OCI-LY1 (cell line): ENCODE measurements at regions not wholly inside any gene's neighbourhood (a gene's known extent, or its start where the extent isn't known, plus 50 kb on each side); places are given as distances from the start of the nearest gene placed in this dataset.

ENCODE experiments used
- H2AFZ ChIP-seq: fragments of 200-600 bp; sonication (generic), shearing (Covaris generic); 2 replicates; pipeline ENCODE4 v1.6.0; 2014; ENCODE audit warnings: antibody characterized with exemption, mild to moderate bottlenecking, low read length
- H3F3A ChIP-seq: fragments of 200-600 bp; sonication (generic), shearing (Covaris generic); 2 replicates; pipeline ENCODE4 v1.6.0; 2014; ENCODE audit warnings: mild to moderate bottlenecking, antibody characterized with exemption, low read length, moderate library complexity; ENCODE audit not compliant: insufficient read depth
- H3K27ac ChIP-seq: fragments of 200-600 bp; sonication (generic); 2 replicates; pipeline ENCODE4 v1.5.1; 2014; ENCODE audit warnings: low read length, mixed run types, mild to moderate bottlenecking, low read depth; ENCODE audit not compliant: poor library complexity, severe bottlenecking
- H3K27me3 ChIP-seq: fragments of 200-600 bp; sonication (generic); 2 replicates; pipeline ENCODE4 v1.6.0; 2014; ENCODE audit warnings: antibody characterized with exemption, mild to moderate bottlenecking, low read length, moderate library complexity; ENCODE audit not compliant: insufficient read depth
- H3K36me3 ChIP-seq: fragments of 200-600 bp; sonication (generic); 2 replicates; pipeline ENCODE4 v1.6.1; 2014; ENCODE audit warnings: mild to moderate bottlenecking, antibody characterized with exemption, low read length, moderate library complexity, mixed read lengths; ENCODE audit not compliant: insufficient read depth
- H3K4me1 ChIP-seq: fragments of 200-600 bp; sonication (generic); 2 replicates; pipeline ENCODE4 v1.5.1; 2014; ENCODE audit warnings: mild to moderate bottlenecking, low read length, moderate library complexity; ENCODE audit not compliant: insufficient read depth, severe bottlenecking
- H3K4me2 ChIP-seq: fragments of 200-600 bp; sonication (generic), shearing (Covaris generic); 2 replicates; pipeline ENCODE4 v1.6.1; 2014; ENCODE audit warnings: low read length
- H3K4me3 ChIP-seq: fragments of 200-600 bp; sonication (generic); 2 replicates; pipeline ENCODE4 v1.5.1; 2014; ENCODE audit warnings: low read length, low read depth, mild to moderate bottlenecking, mixed read lengths; ENCODE audit not compliant: poor library complexity, severe bottlenecking
- H3K79me2 ChIP-seq: fragments of 200-600 bp; shearing (Covaris generic); 2 replicates; pipeline ENCODE4 v1.6.1; 2016; ENCODE audit warnings: mixed run types, low read length, mixed read lengths; ENCODE audit not compliant: insufficient read depth
- H3K9ac ChIP-seq: fragments of 200-600 bp; sonication (generic), shearing (Covaris generic); 2 replicates; pipeline ENCODE4 v1.6.1; 2014; ENCODE audit warnings: mild to moderate bottlenecking, low read length, mixed read lengths
- H3K9me2 ChIP-seq: fragments of 200-600 bp; sonication (generic), shearing (Covaris generic); 2 replicates; pipeline ENCODE4 v1.6.1; 2014; ENCODE audit warnings: low read depth, mild to moderate bottlenecking, low read length, mixed read lengths
- H3K9me3 ChIP-seq: fragments of 200-600 bp; shearing (Covaris generic); 2 replicates; pipeline ENCODE4 v1.6.1; 2014; ENCODE audit warnings: low read length, mixed read lengths
- H4K20me1 ChIP-seq: fragments of 200-600 bp; sonication (generic), shearing (Covaris generic); 2 replicates; pipeline ENCODE4 v1.6.0; 2016; ENCODE audit warnings: mild to moderate bottlenecking, low read length; ENCODE audit not compliant: insufficient read depth
- EZH2 ChIP-seq: fragments of 200-600 bp; sonication (generic), shearing (Covaris generic); IDR thresholded peaks from 2 replicates; pipeline ENCODE4 v1.8.0; 2017; ENCODE audit warnings: borderline replicate concordance, mixed run types, mild to moderate bottlenecking, antibody characterized with exemption, low read length, moderate library complexity, mixed read lengths
- TF ChIP-seq, protein P1 (sequence below): fragments of 200-600 bp; sonication (generic), shearing (Covaris generic); IDR thresholded peaks from 2 replicates; pipeline ENCODE4 v1.5.1; 2017; ENCODE audit warnings: mild to moderate bottlenecking, antibody characterized with exemption, low read length, moderate library complexity, mixed read lengths

DNA sequence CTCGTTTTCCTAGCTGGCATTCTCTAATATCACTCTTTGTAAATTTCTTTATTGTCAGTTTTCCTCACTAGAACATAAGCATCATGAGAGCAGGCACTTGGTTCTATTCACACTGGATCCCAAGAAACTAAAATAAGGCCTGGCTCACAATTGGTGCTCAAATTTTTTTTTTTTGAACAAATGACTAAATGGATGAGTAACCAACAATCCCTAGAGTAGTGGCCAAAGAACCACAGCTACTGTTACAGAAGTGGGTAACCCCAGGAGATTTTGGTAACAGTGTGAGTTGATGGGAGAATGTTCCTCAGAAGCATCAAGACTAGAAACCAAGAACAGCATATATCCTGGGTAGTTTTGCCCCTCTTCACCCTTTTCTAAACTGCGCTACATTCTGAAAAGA, 572.6 kb downstream of the INSC start:
- Histone ChIP-seq H3K9me3 (no peaks in the 10 kb centered on the region), H3K27me3 (no peaks in the 10 kb centered on the region), H2AFZ (no peak overlapping the region), H3K4me2 (no peak overlapping the region), H3K27ac (no peak overlapping the region), H3K4me3 (no peak overlapping the region), H4K20me1 (no peaks in the 10 kb centered on the region), H3K4me1 (no peaks in the 10 kb centered on the region), H3K9me2 (no peaks in the 10 kb centered on the region), H3K79me2 (no peaks in the 10 kb centered on the region), H3F3A (no peaks in the 10 kb centered on the region), H3K9ac (no peak overlapping the region), H3K36me3 (no peaks in the 10 kb centered on the region)
- TF ChIP-seq, protein P1, sequence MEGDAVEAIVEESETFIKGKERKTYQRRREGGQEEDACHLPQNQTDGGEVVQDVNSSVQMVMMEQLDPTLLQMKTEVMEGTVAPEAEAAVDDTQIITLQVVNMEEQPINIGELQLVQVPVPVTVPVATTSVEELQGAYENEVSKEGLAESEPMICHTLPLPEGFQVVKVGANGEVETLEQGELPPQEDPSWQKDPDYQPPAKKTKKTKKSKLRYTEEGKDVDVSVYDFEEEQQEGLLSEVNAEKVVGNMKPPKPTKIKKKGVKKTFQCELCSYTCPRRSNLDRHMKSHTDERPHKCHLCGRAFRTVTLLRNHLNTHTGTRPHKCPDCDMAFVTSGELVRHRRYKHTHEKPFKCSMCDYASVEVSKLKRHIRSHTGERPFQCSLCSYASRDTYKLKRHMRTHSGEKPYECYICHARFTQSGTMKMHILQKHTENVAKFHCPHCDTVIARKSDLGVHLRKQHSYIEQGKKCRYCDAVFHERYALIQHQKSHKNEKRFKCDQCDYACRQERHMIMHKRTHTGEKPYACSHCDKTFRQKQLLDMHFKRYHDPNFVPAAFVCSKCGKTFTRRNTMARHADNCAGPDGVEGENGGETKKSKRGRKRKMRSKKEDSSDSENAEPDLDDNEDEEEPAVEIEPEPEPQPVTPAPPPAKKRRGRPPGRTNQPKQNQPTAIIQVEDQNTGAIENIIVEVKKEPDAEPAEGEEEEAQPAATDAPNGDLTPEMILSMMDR: no peak
- TF ChIP-seq EZH2: no peak

DNA sequence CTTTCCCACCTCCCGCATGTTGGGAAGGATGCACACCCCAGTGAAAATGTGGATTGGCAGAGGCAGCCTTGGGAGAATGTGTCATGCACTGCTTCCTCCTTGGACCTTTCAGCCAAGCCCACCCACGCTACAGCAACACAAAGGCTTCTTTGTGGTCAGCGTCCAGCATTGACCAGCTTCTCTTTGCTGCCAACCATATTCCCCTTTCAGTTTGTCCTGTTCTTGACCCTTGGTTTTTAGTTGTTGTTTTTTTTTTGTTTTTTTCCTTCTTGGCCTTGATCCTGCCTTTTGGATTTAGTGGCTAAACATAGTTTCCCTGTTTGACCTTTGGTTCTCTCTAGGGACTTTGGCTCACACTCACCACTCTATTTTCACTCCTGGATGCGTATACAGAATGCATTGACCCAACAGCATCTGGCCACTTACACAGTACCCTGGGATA, 573.6 kb downstream of the INSC start:
- no peaks in the 10 kb centered on the region for H3K27me3 ChIP-seq
- TF ChIP-seq, protein P1: no peak
- TF ChIP-seq EZH2: no peak
- H3F3A ChIP-seq: no peaks in the 10 kb centered on the region
- H3K9ac ChIP-seq: no peak overlapping the region
- no peaks in the 10 kb centered on the region for H3K36me3 ChIP-seq
- no peak overlapping the region for H3K4me3 ChIP-seq
- no peak overlapping the region for H3K27ac ChIP-seq
- H3K9me2 ChIP-seq: no peaks in the 10 kb centered on the region
- no peak overlapping the region for H3K4me2 ChIP-seq
- no peaks in the 10 kb centered on the region for H3K4me1 ChIP-seq
- no peak overlapping the region for H2AFZ ChIP-seq
- H3K79me2 ChIP-seq: no peaks in the 10 kb centered on the region
- H4K20me1 ChIP-seq: no peaks in the 10 kb centered on the region
- no peaks in the 10 kb centered on the region for H3K9me3 ChIP-seq

DNA sequence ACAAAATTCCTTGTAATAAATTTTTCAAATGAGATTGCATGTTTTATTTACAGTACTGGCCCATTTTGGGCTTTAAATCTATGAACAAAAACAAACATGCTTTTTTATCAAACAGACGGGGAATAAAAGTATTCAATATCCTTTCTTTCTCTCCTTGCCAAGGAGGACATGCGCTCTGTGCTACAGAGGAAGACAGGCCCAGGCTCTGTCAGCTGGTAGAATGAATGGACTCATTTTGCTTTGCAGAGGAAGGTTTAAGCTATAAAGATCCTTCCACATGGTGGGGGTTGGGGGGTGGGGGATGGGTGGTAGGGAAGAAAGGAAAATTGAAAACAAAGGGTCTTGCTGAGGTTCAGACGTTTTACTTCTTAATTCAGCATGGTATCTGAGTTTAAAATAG, 575.6 kb downstream of the INSC start:
- no peaks in the 10 kb centered on the region for H3K27me3 ChIP-seq
- H2AFZ ChIP-seq: no peak overlapping the region
- no peak overlapping the region for H3K4me3 ChIP-seq
- H3K9me3 ChIP-seq: no peaks in the 10 kb centered on the region
- TF ChIP-seq, protein P1: no peak
- no peak for TF ChIP-seq EZH2
- no peaks in the 10 kb centered on the region for H3K36me3 ChIP-seq
- H3K4me1 ChIP-seq: no peaks in the 10 kb centered on the region
- H3K9me2 ChIP-seq: no peaks in the 10 kb centered on the region
- no peak overlapping the region for H3K27ac ChIP-seq
- H4K20me1 ChIP-seq: no peaks in the 10 kb centered on the region
- H3K4me2 ChIP-seq: no peak overlapping the region
- no peaks in the 10 kb centered on the region for H3F3A ChIP-seq
- no peak overlapping the region for H3K9ac ChIP-seq
- H3K79me2 ChIP-seq: no peaks in the 10 kb centered on the region
